GM23338 (cell line): ENCODE measurements at regions not wholly inside any gene's neighbourhood (a gene's known extent, or its start where the extent isn't known, plus 50 kb on each side); places are given as distances from the start of the nearest gene placed in this dataset.

Experiments used
- ATAC-seq: fragments of 200-7000 bp; cut with Tn5 transposase; 3 replicates; pipeline ENCODE4 v1.9.1; 2020
- DNase-seq: peaks from one replicate; pipeline ENCODE4 v3.0.0-alpha.2; 2015; ENCODE audit warnings: low spot score
- H2AFZ ChIP-seq: fragments of 200-600 bp; sonication (generic); 2 replicates; pipeline ENCODE4 v1.8.0; 2016; ENCODE audit warnings: antibody characterized with exemption, mild to moderate bottlenecking, moderate library complexity
- H3F3A ChIP-seq: fragments of 200-600 bp; sonication (generic); replicated peaks from 2 replicates; pipeline ENCODE4 v1.8.0; 2017; ENCODE audit warnings: antibody characterized with exemption, mixed run types, low read depth
- H3K27ac ChIP-seq: fragments of 200-600 bp; sonication (generic); 2 replicates; pipeline ENCODE4 v1.6.1; 2016; ENCODE audit warnings: low read depth
- H3K27me3 ChIP-seq: fragments of 200-600 bp; sonication (generic); 2 replicates; pipeline ENCODE4 v1.8.0; 2016; ENCODE audit warnings: mild to moderate bottlenecking, mixed run types, moderate library complexity; ENCODE audit not compliant: insufficient read depth
- H3K36me3 ChIP-seq: fragments of 200-600 bp; sonication (generic); 2 replicates; pipeline ENCODE4 v1.8.0; 2016; ENCODE audit warnings: mild to moderate bottlenecking; ENCODE audit not compliant: insufficient read depth
- H3K4me1 ChIP-seq: fragments of 200-600 bp; sonication (generic); 2 replicates; pipeline ENCODE4 v1.8.0; 2016; ENCODE audit warnings: mild to moderate bottlenecking, moderate library complexity; ENCODE audit not compliant: insufficient read depth
- H3K4me2 ChIP-seq: fragments of 200-600 bp; sonication (generic); 2 replicates; pipeline ENCODE4 v1.7.1; 2017; ENCODE audit warnings: mixed run types
- H3K4me3 ChIP-seq: fragments of 200-600 bp; sonication (generic); 2 replicates; pipeline ENCODE4 v1.6.1; 2016; ENCODE audit warnings: mixed run types
- H3K79me2 ChIP-seq: fragments of 200-600 bp; sonication (generic); replicated peaks from 2 replicates; pipeline ENCODE4 v1.8.0; 2017; ENCODE audit warnings: mild to moderate bottlenecking; ENCODE audit not compliant: insufficient read depth
- H3K9me2 ChIP-seq: fragments of 200-600 bp; sonication (generic); 2 replicates; pipeline ENCODE4 v1.8.0; 2017; ENCODE audit not compliant: insufficient read depth
- H4K20me1 ChIP-seq: fragments of 200-600 bp; sonication (generic); replicated peaks from 2 replicates; pipeline ENCODE4 v1.8.0; 2017; ENCODE audit warnings: mild to moderate bottlenecking; ENCODE audit not compliant: insufficient read depth
- H3K27ac Mint-ChIP-seq: 2 replicates; pipeline ENCODE4 v1.8.0; 2020; ENCODE audit warnings: inconsistent platforms, mild to moderate bottlenecking, moderate library complexity, mixed read lengths
- H3K27me3 Mint-ChIP-seq: 3 replicates; pipeline ENCODE4 v1.8.0; 2022; ENCODE audit warnings: low read depth, mild to moderate bottlenecking, moderate library complexity, mixed read lengths, inconsistent platforms; ENCODE audit not compliant: insufficient read depth, poor library complexity
- H3K36me3 Mint-ChIP-seq: 3 replicates; pipeline ENCODE4 v1.8.0; 2021; ENCODE audit warnings: low read depth, mild to moderate bottlenecking, inconsistent platforms, moderate library complexity, mixed read lengths
- H3K4me1 Mint-ChIP-seq: 3 replicates; pipeline ENCODE4 v1.8.0; 2020; ENCODE audit warnings: mild to moderate bottlenecking, inconsistent platforms, mixed read lengths
- H3K4me3 Mint-ChIP-seq: 3 replicates; pipeline ENCODE4 v1.8.0; 2021; ENCODE audit warnings: moderate library complexity, mild to moderate bottlenecking, inconsistent platforms, mixed read lengths
- H3K9me3 Mint-ChIP-seq: 3 replicates; pipeline ENCODE4 v1.8.0; 2020; ENCODE audit warnings: moderate library complexity, mild to moderate bottlenecking, inconsistent platforms, mixed read lengths
- ETS1 ChIP-seq: IDR thresholded peaks from 2 replicates; pipeline ENCODE4 v1.6.1; 2016; ENCODE audit warnings: antibody characterized with exemption
- EZH2 ChIP-seq: fragments of 200-600 bp; sonication (generic); IDR thresholded peaks from one replicate; pipeline ENCODE4 v1.8.0; 2017; ENCODE audit warnings: antibody characterized with exemption, mild to moderate bottlenecking, low read depth; ENCODE audit not compliant: unreplicated experiment
- EZH2phosphoT487 ChIP-seq: fragments of 200-600 bp; sonication (generic); IDR thresholded peaks from one replicate; pipeline ENCODE4 v1.8.1; 2018; ENCODE audit warnings: antibody characterized with exemption; ENCODE audit not compliant: unreplicated experiment
- JUNB ChIP-seq: IDR thresholded peaks from one replicate; pipeline ENCODE4 v1.6.1; 2016; ENCODE audit warnings: antibody characterized with exemption; ENCODE audit not compliant: unreplicated experiment
- NANOG ChIP-seq: IDR thresholded peaks from 2 replicates; pipeline ENCODE4 v1.6.1; 2016; ENCODE audit warnings: antibody characterized with exemption, borderline replicate concordance
- REST ChIP-seq: IDR thresholded peaks from one replicate; pipeline ENCODE4 v1.6.1; 2018; ENCODE audit warnings: antibody characterized with exemption; ENCODE audit not compliant: unreplicated experiment
- STAT1 ChIP-seq: IDR thresholded peaks from one replicate; pipeline ENCODE4 v1.6.1; 2016; ENCODE audit warnings: antibody characterized with exemption; ENCODE audit not compliant: unreplicated experiment
- ZNF114 ChIP-seq: fragments of 250-450 bp; sonication (Bioruptor Pico); IDR thresholded peaks from 2 replicates; pipeline ENCODE4 v1.5.0; 2020; ENCODE audit warnings: mild to moderate bottlenecking, moderate library complexity
- ZNF331 ChIP-seq: fragments of 250-450 bp; sonication (Bioruptor Pico); IDR thresholded peaks from 2 replicates; pipeline ENCODE4 v1.5.0; 2020; ENCODE audit warnings: low read depth, mild to moderate bottlenecking, moderate library complexity
- ZNF462 ChIP-seq: fragments of 250-450 bp; sonication (Bioruptor Pico); IDR thresholded peaks from 2 replicates; pipeline ENCODE4 v1.5.0; 2020; ENCODE audit warnings: mild to moderate bottlenecking, moderate library complexity

DNA sequence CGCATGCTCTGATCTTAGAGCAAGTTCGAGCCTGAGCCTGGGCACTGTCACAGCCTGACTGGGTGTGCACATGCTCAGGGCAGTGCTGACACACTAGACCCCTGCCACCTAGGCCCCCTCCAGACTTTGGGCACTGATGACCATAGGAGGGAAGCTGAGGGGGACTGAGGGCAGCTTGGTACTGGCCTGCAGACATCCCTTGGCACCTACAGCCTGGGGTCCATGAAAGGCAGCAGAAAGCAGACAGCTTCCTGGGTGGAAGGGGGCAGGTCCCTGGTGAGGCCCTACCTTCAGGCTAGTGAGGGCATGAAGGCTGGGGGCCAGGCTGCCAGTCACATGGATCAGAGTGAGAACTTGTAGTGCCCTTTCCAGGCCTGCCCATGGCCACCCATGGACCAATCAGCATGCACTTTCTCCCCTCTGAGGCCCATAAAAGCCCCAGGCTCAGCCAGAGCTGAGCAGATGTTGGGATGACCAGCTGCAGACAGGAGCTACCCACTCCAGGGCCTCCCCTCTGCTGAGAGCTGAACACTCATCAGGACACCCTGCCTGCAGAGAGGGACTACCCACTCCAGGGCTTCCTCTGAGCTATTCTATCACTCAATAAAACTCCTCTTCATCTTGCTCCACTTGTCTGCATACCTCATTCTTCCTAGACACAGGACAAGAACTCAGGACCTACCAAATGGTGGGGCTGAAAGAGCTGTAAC, 680.8 kb downstream of the MATN1 start (continued):
- TF ChIP-seq JUNB = no peak
- no peak for TF ChIP-seq ZNF331 (CRISPR knock-in tag)
- TF ChIP-seq REST = no peak
- no peak for TF ChIP-seq EZH2phosphoT487
- TF ChIP-seq EZH2 = no peak
- no peak for TF ChIP-seq NANOG

DNA sequence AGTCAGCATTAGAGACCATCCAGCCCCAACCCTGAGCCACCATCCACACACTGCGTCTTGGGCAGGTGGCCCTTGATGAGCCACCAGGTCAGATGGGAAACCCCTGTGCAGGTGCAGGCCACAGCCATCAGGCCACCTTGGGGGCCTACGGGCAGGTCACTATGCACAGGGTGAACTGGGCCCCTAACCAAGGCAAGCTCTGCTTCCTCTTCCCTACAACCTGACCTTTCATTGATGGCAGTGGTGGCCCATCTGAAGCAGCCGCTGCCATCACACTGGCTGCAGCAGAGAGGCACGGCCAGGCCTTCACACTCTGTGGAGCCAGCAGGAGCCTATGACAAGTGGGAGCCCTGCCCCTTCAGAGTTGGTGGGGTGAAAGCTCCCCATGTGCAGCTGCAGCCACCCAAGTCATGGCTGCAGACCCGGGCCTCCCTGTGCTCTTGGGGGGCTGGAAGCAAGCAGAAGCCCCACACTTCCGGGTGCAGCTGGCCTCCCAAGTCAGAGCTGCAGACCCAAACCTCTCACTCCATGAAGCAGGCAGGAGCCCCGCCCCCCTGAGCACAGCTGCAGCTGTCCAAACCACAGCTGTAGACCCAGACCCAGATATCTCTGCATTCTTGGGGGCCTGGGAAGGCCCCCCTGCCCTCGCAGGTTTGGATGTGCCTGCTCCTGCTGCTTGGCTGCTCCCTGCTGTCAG, 681.5 kb downstream of the MATN1 start:
- H3K27ac ChIP-seq = no peak overlapping the region
- no peak overlapping the region for H2AFZ ChIP-seq
- Mint-ChIP-seq H3K27me3 (peaks cover 10% of the 10 kb centered on the region), H3K36me3 (peaks cover 26% of the 10 kb centered on the region), H3K27ac (no peak overlapping the region), H3K9me3 (peaks cover 48% of the 10 kb centered on the region), H3K4me1 (no peaks in the 10 kb centered on the region), H3K4me3 (no peak overlapping the region)
- no peaks in the 10 kb centered on the region for H3F3A ChIP-seq
- ATAC-seq (no peak), DNase-seq (no peak)
- H3K4me2 ChIP-seq = no peak overlapping the region
- H3K79me2 ChIP-seq = no peaks in the 10 kb centered on the region
- H3K4me1 ChIP-seq = no peaks in the 10 kb centered on the region
- H3K9me2 ChIP-seq = no peaks in the 10 kb centered on the region
- no peaks in the 10 kb centered on the region for H3K36me3 ChIP-seq
- no peaks in the 10 kb centered on the region for H3K27me3 ChIP-seq
- no peak overlapping the region for H3K4me3 ChIP-seq
- H4K20me1 ChIP-seq = no peaks in the 10 kb centered on the region
- no peak for TF ChIP-seq ETS1
- no peak for TF ChIP-seq ZNF114 (CRISPR knock-in tag)
- no peak for TF ChIP-seq ZNF331 (CRISPR knock-in tag)
- TF ChIP-seq ZNF462 (CRISPR knock-in tag) = no peak
- no peak for TF ChIP-seq STAT1
